ENCODE measurements at regions not wholly inside any gene's neighbourhood (a gene's known extent, or its start where the extent isn't known, plus 50 kb on each side); places are given as distances from the start of the nearest gene placed in this dataset.

- H4K91ac ChIP-seq (replicated peaks; ENCODE audit: insufficient read length, low read length), result no peak overlapping the region
- no peak overlapping the region for H3K4me2 ChIP-seq (ENCODE audit: insufficient read depth in 1 of 2, low read depth in 2 of 2, low read length in 2 of 2)
- H3K79me1 ChIP-seq (ENCODE audit: low read depth, low read length), result no peaks in the 10 kb centered on the region
- no peak overlapping the region for H2BK120ac ChIP-seq (replicated peaks; ENCODE audit: low read depth, low read length)
- no peaks in the 10 kb centered on the region for H3K36me3 ChIP-seq (ENCODE audit: control insufficient read depth in 2 of 4, insufficient read depth in 4 of 4, low read length in 3 of 4)
- H4K8ac ChIP-seq (ENCODE audit: extremely low read depth, insufficient read depth, low read length), result no peak overlapping the region
- H3K14ac ChIP-seq (ENCODE audit: insufficient read length), result no peak overlapping the region
- no peak overlapping the region for H3K27ac ChIP-seq (ENCODE audit: low read depth, low read length)
- no peaks in the 10 kb centered on the region for H3K23me2 ChIP-seq (ENCODE audit: low read depth, low read length)
- H3K9me3 ChIP-seq (ENCODE audit: insufficient read depth in 2 of 2, low read depth in 1 of 2, low read length in 1 of 2), result no peaks in the 10 kb centered on the region
- H4K5ac ChIP-seq (ENCODE audit: insufficient read length, low read depth, low read length), result no peak overlapping the region
- no peaks in the 10 kb centered on the region for H3K27me3 ChIP-seq (replicated peaks in 1 of 4; ENCODE audit: control insufficient read depth in 3 of 4, extremely low read depth in 1 of 4, insufficient read depth in 3 of 4, low read length in 3 of 4)
- 0 out of 7 replicates have a peak, but pooled peaks cover 0 to 2% (median 0%) of the 10 kb centered on the region in 4 experiments for H3K4me1 ChIP-seq (replicated peaks in 1 of 4; ENCODE audit: control insufficient read depth in 3 of 4, insufficient read depth in 4 of 4, low read length in 3 of 4)
- no peak overlapping the region for H3K23ac ChIP-seq (ENCODE audit: insufficient read length)
- no peaks in the 10 kb centered on the region for H3K79me2 ChIP-seq (ENCODE audit: control insufficient read depth in 1 of 2, insufficient read depth in 2 of 2, low read length in 2 of 2)
- H3K56ac ChIP-seq (replicated peaks; ENCODE audit: insufficient read length, low read depth, low read length), result no peak overlapping the region
- FAIRE-seq (no peak), DNase-seq (ENCODE audit: low read depth in 1 of 2, low spot score in 2 of 2) (no peak)
- no peak overlapping the region for H2BK5ac ChIP-seq (ENCODE audit: low read depth, low read length)
- no peak overlapping the region for H3K18ac ChIP-seq (ENCODE audit: extremely low read depth, low read length)
- no peak overlapping the region for H2BK12ac ChIP-seq (ENCODE audit: low read depth, low read length)
- 89% methylated on average over 3 of the region's 3 CpGs; no CpG with 5 or more reads in 1 of the 2 experiments for WGBS, 2 experiments (ENCODE audit: extremely low coverage in 1 of 2, insufficient coverage in 1 of 2, insufficient read length in 1 of 2, insufficient replicate concordance in 2 of 2, low coverage in 1 of 2, low lambda C conversion rate in 2 of 2, missing lambda C conversion rate in 1 of 2)
- CTCF ChIA-PET (ENCODE audit: partially characterized antibody), result no interaction called here
- H3K4me3 ChIP-seq (ENCODE audit: extremely low read depth in 1 of 4, insufficient read depth in 2 of 4, low read depth in 3 of 4, low read length in 4 of 4), result no peak overlapping the region
- no peaks in the 10 kb centered on the region for H4K20me1 ChIP-seq (replicated peaks in 1 of 2; ENCODE audit: control insufficient read depth in 1 of 2, insufficient read depth in 2 of 2, low read length in 2 of 2)
- no peak overlapping the region for H2BK20ac ChIP-seq (ENCODE audit: low read length)
- POLR2A ChIA-PET (ENCODE audit: partially characterized antibody), result no interaction called here
- no peak overlapping the region for H2AK5ac ChIP-seq (ENCODE audit: low read depth, low read length)
- H3K4ac ChIP-seq (replicated peaks; ENCODE audit: insufficient read length, low read depth, low read length), result no peak overlapping the region
- no peak overlapping the region for H3K9ac ChIP-seq (replicated peaks in 1 of 4; ENCODE audit: extremely low read depth in 1 of 4, low read depth in 3 of 4, low read length in 3 of 4)
- no peak overlapping the region for H2AFZ ChIP-seq (ENCODE audit: low read length)
- H2BK15ac ChIP-seq (ENCODE audit: low read length), result no peak overlapping the region
- TF ChIP-seq ATF3 (IDR thresholded peaks at IDR 0.05; ENCODE audit: insufficient read depth, low read depth, low read length) (no peak), ATF2 (IDR thresholded peaks at IDR 0.05; ENCODE audit: low read length) (no peak), SUZ12 (IDR thresholded peaks at IDR 0.05; ENCODE audit: low read length) (no peak)
Observed at GRCh38 chr17:27970587-27970986, 71.9 kb upstream of the NLK start.
